OCI-LY7 (cell line): ENCODE measurements at regions not wholly inside any gene's neighbourhood (a gene's known extent, or its start where the extent isn't known, plus 50 kb on each side); places are given as distances from the start of the nearest gene placed in this dataset.

Experiments used
- CTCF ChIP-seq: fragments of 200-600 bp; sonication (generic); conservative IDR thresholded peaks from 2 replicates; pipeline ENCODE4 v1.5.1; 2014; ENCODE audit warnings: mild to moderate bottlenecking, antibody characterized with exemption, low read length, moderate library complexity, mixed read lengths
- EZH2phosphoT487 ChIP-seq: fragments of 200-600 bp; sonication (generic); IDR thresholded peaks from 2 replicates; pipeline ENCODE4 v1.6.1; 2018; ENCODE audit warnings: low read depth, borderline replicate concordance, mild to moderate bottlenecking, mixed run types, antibody characterized with exemption, low read length, moderate library complexity, mixed read lengths

- no peak for TF ChIP-seq CTCF
- no peak for TF ChIP-seq EZH2phosphoT487
Observed at GRCh38 chr15:95887666-95888390, 442.7 kb upstream of the NR2F2 start.
